ENCODE measurements at regions not wholly inside any gene's neighbourhood (a gene's known extent, or its start where the extent isn't known, plus 50 kb on each side); places are given as distances from the start of the nearest gene placed in this dataset.

DNA sequence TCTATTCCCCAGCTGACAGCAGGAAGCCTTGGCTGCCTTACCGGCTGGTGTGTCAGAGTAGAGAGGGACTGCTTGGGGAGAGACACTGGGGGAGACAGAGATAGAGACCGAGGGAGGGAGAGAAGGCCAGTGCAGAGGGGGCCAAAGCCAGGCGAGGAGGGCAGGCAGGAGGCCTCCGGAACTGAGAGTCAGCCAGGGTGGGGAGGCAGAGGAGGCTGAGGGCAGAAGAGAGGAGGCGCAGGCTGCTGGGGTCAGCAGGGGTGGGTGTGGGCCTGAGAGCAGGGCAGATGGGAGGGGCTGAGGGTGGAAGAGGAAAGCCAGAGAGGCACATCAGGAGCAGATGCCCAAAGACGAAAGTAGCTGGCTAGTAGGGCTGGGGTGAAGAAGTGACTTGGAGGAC is 57.2 kb upstream of the PAX2 start:
- Histone ChIP-seq H3K4me3 (no peak overlapping the region), H3K9me3 (no peaks in the 10 kb centered on the region), H3K4me1 (no peaks in the 10 kb centered on the region), H3K36me3 (ENCODE audit: low read depth, missing control alignments) (no peaks in the 10 kb centered on the region), H3K27ac (no peak overlapping the region), H3K27me3 (no peaks in the 10 kb centered on the region)
- intact Hi-C loops (cut with DNase I; ENCODE audit: low total_unique reads): no loop called here
- WGBS, 2 donors: 36 to 42% methylated on average over 6 of the region's 6 CpGs
- TF ChIP-seq POLR2A (IDR thresholded peaks at IDR 0.05) (no peak), CTCF (IDR thresholded peaks at IDR 0.05) (no peak)
- DNase-seq: no peak

DNA sequence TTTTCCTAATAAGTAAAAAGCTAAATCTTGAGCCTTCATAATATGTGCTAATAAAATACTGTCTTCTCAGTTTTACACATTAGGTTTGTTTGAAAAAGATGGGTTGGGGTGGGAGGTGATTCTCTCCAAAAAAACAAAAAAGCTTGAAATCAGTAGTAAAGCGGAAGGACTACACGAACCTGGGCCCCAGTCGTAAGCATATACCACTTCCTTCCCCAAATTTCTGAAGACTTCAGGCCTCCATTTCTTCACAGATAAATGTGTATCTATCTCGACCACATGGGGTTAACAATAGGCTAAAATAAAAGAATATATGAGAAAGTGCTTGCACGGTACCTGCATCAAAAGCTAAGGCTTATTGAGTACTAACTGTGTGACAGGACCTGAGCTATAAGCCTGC is 51.6 kb upstream of the PAX2 start:
- Histone ChIP-seq H3K4me3 (no peak overlapping the region), H3K9me3 (no peaks in the 10 kb centered on the region), H3K27me3 (no peaks in the 10 kb centered on the region), H3K36me3 (ENCODE audit: low read depth, missing control alignments) (no peaks in the 10 kb centered on the region), H3K4me1 (no peaks in the 10 kb centered on the region), H3K27ac (no peak overlapping the region)
- TF ChIP-seq POLR2A (IDR thresholded peaks at IDR 0.05): no peak
- no peak for TF ChIP-seq CTCF (IDR thresholded peaks at IDR 0.05)
- DNase-seq: no peak
- WGBS, 2 donors: 81% methylated on average over 5 of the region's 5 CpGs
- intact Hi-C loops (cut with DNase I; ENCODE audit: low total_unique reads): no loop called here

All from testis (tissue), 2 donors.